ENCODE measurements at regions not wholly inside any gene's neighbourhood (a gene's known extent, or its start where the extent isn't known, plus 50 kb on each side); places are given as distances from the start of the nearest gene placed in this dataset.
"Not testable (repeated sequence)": the region's sequence is repeated elsewhere in the genome, so short reads cannot be mapped to it uniquely, and the experiment has no call there.

DNA sequence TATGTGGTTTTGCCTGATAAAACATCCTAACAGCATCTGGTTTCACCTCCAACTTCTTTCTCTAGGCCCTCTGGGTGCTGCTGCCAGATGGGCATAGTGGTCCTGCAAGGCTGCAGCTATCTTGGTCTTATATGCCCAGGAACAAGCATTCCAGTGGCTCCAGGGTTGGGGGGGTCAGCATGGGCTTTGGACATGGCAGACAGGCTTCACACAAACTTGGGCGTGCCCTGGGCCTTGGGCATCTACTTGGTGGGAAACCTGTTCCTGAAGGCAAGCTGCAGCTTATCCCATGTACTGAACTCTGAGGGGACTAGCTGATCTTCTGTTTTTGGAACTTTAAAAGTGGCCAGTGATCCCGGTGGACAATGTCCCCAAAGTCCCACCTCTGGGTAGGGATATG, 54.9 kb upstream of the ZNF678 start:
- H4K20me1 ChIP-seq (replicated peaks; ENCODE audit: control insufficient read depth, insufficient read depth, low read length), result no peaks in the 10 kb centered on the region
- H3K9me1 ChIP-seq (ENCODE audit: control insufficient read depth, insufficient read depth, low read length), result no peaks in the 10 kb centered on the region
- H3K4me1 ChIP-seq (replicated peaks in 1 of 2; ENCODE audit: control insufficient read depth in 2 of 2, insufficient read depth in 2 of 2, low read length in 2 of 2), result no peaks in the 10 kb centered on the region; a peak in 1 of 5 replicates
- H3K9ac ChIP-seq (ENCODE audit: insufficient read depth in 1 of 2, low read depth in 2 of 2, low read length in 2 of 2), result no peak overlapping the region
- H3K79me2 ChIP-seq (ENCODE audit: control insufficient read depth, insufficient read depth, low read length), result no peaks in the 10 kb centered on the region
- ATAC-seq (no peak), DNase-seq (ENCODE audit: extremely low read depth in 1 of 4, low spot score in 3 of 4) (peak in 1 of 4 experiments; percentile 2), FAIRE-seq (no peak)
- no peak overlapping the region for H3K4me2 ChIP-seq (ENCODE audit: insufficient read depth, low read length)
- no peaks in the 10 kb centered on the region for H3K9me3 ChIP-seq (replicated peaks; ENCODE audit: control insufficient read depth, insufficient read depth, low read depth, low read length)
- 6% methylated on average over 2 of the region's 2 CpGs for WGBS (ENCODE audit: insufficient coverage, low coverage, missing lambda C conversion rate)
- H3K4me3 ChIP-seq, result no peak overlapping the region
- ChIA-PET CTCF (ENCODE audit: low intra/inter-chr PET ratio) (no interaction called here), POLR2A (no interaction called here)
- no peak overlapping the region for H3K27ac ChIP-seq (ENCODE audit: extremely low read depth, low read depth, low read length)
- H3K36me3 ChIP-seq (ENCODE audit: control insufficient read depth, insufficient read depth, low read length), result no peaks in the 10 kb centered on the region
- no peak overlapping the region for H2AFZ ChIP-seq (ENCODE audit: low read depth, low read length)
- BruUV-seq (replicated peaks), result no TSS peak
- in situ Hi-C loops (cut with MboI), result no loop called here
- intact Hi-C loops (cut with micrococcal nuclease), result no loop called here
- TF ChIP-seq STAT6 (CRISPR knock-in tag; IDR thresholded peaks at IDR 0.05), result no peak
- no peak for TF ChIP-seq ETV6 (IDR thresholded peaks at IDR 0.05; ENCODE audit: borderline replicate concordance in 1 of 2, low read depth in 2 of 2, low read length in 1 of 2)
- TF ChIP-seq ETV6 (CRISPR knock-in tag; IDR thresholded peaks at IDR 0.05; ENCODE audit: borderline replicate concordance), result no peak
- no peak for TF ChIP-seq ZNF778 (CRISPR knock-in tag; IDR thresholded peaks at IDR 0.05)
- TF ChIP-seq BRD4 (IDR thresholded peaks at IDR 0.05), result no peak
- TF ChIP-seq KLF13 (tag; IDR thresholded peaks at IDR 0.05; ENCODE audit: borderline replicate concordance, low read depth), result no peak
- no peak for TF ChIP-seq FOXM1 (IDR thresholded peaks at IDR 0.05; ENCODE audit: low read depth)
- no peak for TF ChIP-seq FOXM1 (CRISPR knock-in tag; IDR thresholded peaks at IDR 0.05; ENCODE audit: low read depth)
- TF ChIP-seq MED1 (CRISPR knock-in tag; IDR thresholded peaks at IDR 0.05; ENCODE audit: borderline replicate concordance), result no peak
- TF ChIP-seq SIN3A (IDR thresholded peaks at IDR 0.05; ENCODE audit: borderline replicate concordance in 2 of 2, control insufficient read depth in 1 of 2, low read depth in 2 of 2, low read length in 2 of 2), result no peak
- peaks cover 0 to 28% of the 10 kb centered on the region in 2 experiments; a peak in 2 of 5 replicates for H3K27me3 ChIP-seq (ENCODE audit: control insufficient read depth in 2 of 2, insufficient read depth in 2 of 2, low read length in 2 of 2)

DNA sequence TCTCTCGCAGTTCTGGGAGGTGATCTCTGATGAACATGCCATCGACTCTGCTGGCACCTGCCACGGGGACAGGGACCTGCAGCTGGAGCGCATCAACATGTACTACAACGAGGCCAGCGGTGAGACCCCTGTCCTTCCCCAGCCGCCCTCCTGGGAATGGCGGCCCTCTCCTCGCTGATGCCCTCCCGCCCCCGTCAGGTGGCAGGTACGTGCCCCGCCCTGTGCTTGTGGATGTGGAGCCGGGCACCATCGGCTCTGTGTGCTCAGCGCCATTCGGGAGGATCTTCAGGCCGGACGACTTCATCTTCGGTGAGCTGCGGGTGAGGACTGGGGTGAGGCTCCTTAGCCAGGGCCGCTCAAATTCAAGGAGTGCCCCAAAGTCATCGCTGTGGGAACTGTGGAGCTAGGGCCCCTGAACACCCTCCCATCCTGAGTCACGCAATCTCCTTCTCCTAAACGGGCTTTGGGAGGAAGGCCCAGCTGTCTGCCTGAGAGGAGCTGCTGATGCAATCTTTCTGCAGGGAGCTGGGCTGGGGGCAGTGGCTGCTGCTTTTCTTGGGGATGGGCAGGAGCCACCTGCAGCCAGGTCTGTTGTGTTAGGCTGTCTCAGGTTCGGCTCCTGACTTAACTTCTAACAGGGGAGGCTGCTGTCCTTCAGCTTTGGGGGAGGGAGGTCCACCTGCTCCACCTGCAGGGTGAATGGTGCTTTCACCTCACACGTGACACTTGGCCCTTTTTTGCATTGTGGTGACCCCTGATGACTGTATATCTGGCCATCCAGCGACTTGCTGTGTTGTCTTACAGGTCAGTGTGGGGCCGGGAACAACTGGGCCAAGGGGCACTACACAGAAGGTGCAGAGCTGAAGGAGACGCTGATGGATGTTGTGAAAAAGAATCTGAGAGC, 56.6 kb upstream of the ZNF678 start:
- ATAC-seq, result peak; percentile 73
- H4K20me1 ChIP-seq (replicated peaks; ENCODE audit: control insufficient read depth, insufficient read depth, low read length); H3K4me3 ChIP-seq; POLR2A ChIA-PET; H3K9ac ChIP-seq (ENCODE audit: insufficient read depth in 1 of 2, low read depth in 2 of 2, low read length in 2 of 2); CTCF ChIA-PET (ENCODE audit: low intra/inter-chr PET ratio); H2AFZ ChIP-seq (ENCODE audit: low read depth, low read length); DNase-seq (ENCODE audit: extremely low read depth in 1 of 4, low spot score in 3 of 4); H3K4me1 ChIP-seq (replicated peaks in 1 of 2; ENCODE audit: control insufficient read depth in 2 of 2, insufficient read depth in 2 of 2, low read length in 2 of 2); H3K9me3 ChIP-seq (replicated peaks; ENCODE audit: control insufficient read depth, insufficient read depth, low read depth, low read length); BruUV-seq (replicated peaks); FAIRE-seq; H3K36me3 ChIP-seq (ENCODE audit: control insufficient read depth, insufficient read depth, low read length); H3K79me2 ChIP-seq (ENCODE audit: control insufficient read depth, insufficient read depth, low read length); in situ Hi-C loops (cut with MboI); H3K27ac ChIP-seq (ENCODE audit: extremely low read depth, low read depth, low read length); H3K4me2 ChIP-seq (ENCODE audit: insufficient read depth, low read length); intact Hi-C loops (cut with micrococcal nuclease); H3K9me1 ChIP-seq (ENCODE audit: control insufficient read depth, insufficient read depth, low read length): not testable (repeated sequence)
- peaks cover 0 to 28% of the 10 kb centered on the region in 2 experiments; a peak in 2 of 5 replicates for H3K27me3 ChIP-seq (ENCODE audit: control insufficient read depth in 2 of 2, insufficient read depth in 2 of 2, low read length in 2 of 2)
- WGBS (ENCODE audit: insufficient coverage, low coverage, missing lambda C conversion rate), result no CpG with 5 or more reads among the region's 30 CpGs
